ENCODE measurements at regions not wholly inside any gene's neighbourhood (a gene's known extent, or its start where the extent isn't known, plus 50 kb on each side); places are given as distances from the start of the nearest gene placed in this dataset.

GRCh38 chr6:149263321-149263720 is 54.2 kb upstream of the TAB2 start:
- Histone ChIP-seq H3K79me2 (ENCODE audit: control insufficient read depth, insufficient read depth, low read length) (no peaks in the 10 kb centered on the region), H3K27me3 (ENCODE audit: control insufficient read depth in 2 of 2, insufficient read depth in 2 of 2, low read length in 2 of 2) (peaks cover 53 to 57% of the 10 kb centered on the region in 2 experiments), H3K4me2 (ENCODE audit: insufficient read depth, low read length) (no peak overlapping the region), H3K4me1 (replicated peaks in 1 of 2; ENCODE audit: control insufficient read depth in 2 of 2, insufficient read depth in 2 of 2, low read length in 2 of 2) (no peaks in the 10 kb centered on the region), H3K36me3 (ENCODE audit: control insufficient read depth, insufficient read depth, low read length) (no peaks in the 10 kb centered on the region), H3K27ac (ENCODE audit: extremely low read depth, low read depth, low read length) (no peak overlapping the region), H3K4me3 (no peak overlapping the region), H3K9me3 (replicated peaks; ENCODE audit: control insufficient read depth, insufficient read depth, low read depth, low read length) (no peaks in the 10 kb centered on the region), H4K20me1 (replicated peaks; ENCODE audit: control insufficient read depth, insufficient read depth, low read length) (no peaks in the 10 kb centered on the region), H3K9me1 (ENCODE audit: control insufficient read depth, insufficient read depth, low read length) (no peaks in the 10 kb centered on the region), H3K9ac (ENCODE audit: insufficient read depth in 1 of 2, low read depth in 2 of 2, low read length in 2 of 2) (no peak overlapping the region), H2AFZ (ENCODE audit: low read depth, low read length) (no peak overlapping the region)
- DNase-seq (ENCODE audit: extremely low read depth in 1 of 4, low spot score in 3 of 4) (no peak), ATAC-seq (no peak), FAIRE-seq (no peak)
- POLR2A ChIA-PET = interaction anchor here (0.7 to 1.2 kb wide), 2 partner anchors 12 to 35 kb away, joined by 3 to 5 read pairs; no protein-coding TSS in a partner anchor
- TF ChIP-seq ZNF318 (IDR thresholded peaks at IDR 0.05; ENCODE audit: borderline replicate concordance in 1 of 2, low read depth in 1 of 2) = no peak
- in situ Hi-C loops (cut with MboI) = no loop called here
- no TSS peak for BruUV-seq (replicated peaks)
- CTCF ChIA-PET (ENCODE audit: low intra/inter-chr PET ratio) = no interaction called here
- intact Hi-C loops (cut with micrococcal nuclease) = no loop called here
- 6% methylated on average over 2 of the region's 2 CpGs for WGBS (ENCODE audit: insufficient coverage, low coverage, missing lambda C conversion rate)
